GM18511 (cell line): ENCODE measurements at regions not wholly inside any gene's neighbourhood (a gene's known extent, or its start where the extent isn't known, plus 50 kb on each side); places are given as distances from the start of the nearest gene placed in this dataset.

Source experiments
- ATAC-seq: cut with Tn5 transposase; IDR thresholded peaks from one replicate; pipeline ENCODE4 v1.9.1; 2021; ENCODE audit warnings: mild to moderate bottlenecking, moderate library complexity; ENCODE audit not compliant: unreplicated experiment

DNA sequence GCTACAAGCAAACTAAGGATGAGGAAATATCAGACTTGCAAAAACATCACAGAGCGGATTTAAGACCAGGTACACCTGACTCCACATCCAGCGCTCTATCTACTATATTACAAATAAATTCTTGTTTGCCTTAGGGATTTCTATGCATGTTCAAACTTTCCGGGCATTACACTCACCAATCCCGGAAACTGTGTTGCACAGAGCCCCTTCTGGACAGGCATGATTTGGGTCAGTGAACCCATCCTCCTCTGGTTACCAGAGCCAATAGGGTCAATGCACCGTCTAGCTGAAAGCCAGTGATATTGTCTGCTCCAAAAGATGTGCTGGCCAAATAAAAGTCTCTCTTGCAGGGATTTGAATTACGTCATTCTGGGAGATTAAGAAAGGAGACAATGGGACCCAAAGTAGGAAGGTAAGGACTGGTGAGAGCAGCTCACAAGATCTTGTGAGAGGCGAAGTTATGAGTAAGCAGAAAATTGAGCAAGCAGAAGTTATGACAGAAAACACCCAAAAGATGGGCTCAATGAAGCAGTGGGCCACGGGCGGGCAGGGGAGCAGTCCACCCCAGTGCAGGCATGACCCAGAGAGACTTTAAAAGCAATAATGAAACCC, 155.8 kb upstream of the RAI14 start:
- ATAC-seq = no peak

DNA sequence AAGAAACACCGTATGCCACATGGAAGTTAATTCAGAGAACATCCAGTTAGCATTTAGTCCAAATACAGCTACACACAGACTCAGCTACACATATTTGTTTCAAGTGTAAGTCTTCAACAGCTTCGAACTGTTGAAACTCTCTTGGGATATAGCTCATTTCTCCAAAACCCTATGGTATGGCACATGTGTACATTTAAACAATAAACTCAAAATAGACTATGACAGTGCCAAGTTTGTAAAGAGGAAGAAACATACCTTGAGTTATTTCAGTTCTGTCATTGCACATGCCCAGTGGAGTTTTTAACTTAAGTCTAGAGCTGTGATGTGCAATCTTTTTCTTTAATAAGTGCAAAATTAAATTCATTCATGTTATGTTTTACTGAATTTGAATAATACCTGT, 155.1 kb upstream of the RAI14 start:
- no peak for ATAC-seq

DNA sequence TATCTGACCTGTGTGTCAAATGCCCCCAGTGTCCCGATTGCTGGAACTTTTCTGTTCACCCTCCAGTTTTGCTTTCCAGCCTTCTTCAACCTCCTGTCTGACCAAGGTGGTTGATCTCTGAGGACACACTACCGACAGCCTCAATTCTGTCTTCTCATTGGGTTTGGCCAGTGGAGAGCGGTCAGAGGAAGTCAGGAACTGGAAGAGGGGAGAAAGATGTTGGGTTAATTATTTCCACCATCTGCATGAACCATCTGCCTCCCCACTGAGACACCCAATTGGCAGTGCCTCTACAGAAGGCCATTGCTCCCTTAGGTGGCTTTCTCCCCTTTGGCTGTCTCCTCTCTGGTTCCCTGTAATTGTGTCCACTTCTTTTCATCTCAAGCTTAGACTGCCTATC, 154.3 kb upstream of the RAI14 start:
- no peak for ATAC-seq

DNA sequence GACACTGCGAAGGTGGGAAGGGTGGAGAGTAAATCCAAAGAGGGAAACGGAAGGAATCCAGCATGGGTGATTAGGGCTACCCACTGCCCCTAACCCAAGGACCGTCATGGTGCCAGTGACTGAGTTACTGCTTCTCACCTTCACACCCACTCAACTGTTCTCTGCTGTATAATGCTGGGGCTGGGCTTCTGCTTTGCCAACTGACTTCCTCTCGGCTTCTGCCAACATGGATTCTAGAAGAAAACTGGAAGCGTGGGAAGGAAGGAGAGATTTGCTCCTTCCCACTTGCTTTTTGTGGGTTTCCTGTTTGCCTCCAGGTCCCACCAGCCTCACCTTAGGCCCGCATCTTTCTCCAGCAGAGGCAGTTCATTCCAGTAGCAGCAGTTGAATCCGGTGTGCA, 153.5 kb upstream of the RAI14 start:
- no peak for ATAC-seq

DNA sequence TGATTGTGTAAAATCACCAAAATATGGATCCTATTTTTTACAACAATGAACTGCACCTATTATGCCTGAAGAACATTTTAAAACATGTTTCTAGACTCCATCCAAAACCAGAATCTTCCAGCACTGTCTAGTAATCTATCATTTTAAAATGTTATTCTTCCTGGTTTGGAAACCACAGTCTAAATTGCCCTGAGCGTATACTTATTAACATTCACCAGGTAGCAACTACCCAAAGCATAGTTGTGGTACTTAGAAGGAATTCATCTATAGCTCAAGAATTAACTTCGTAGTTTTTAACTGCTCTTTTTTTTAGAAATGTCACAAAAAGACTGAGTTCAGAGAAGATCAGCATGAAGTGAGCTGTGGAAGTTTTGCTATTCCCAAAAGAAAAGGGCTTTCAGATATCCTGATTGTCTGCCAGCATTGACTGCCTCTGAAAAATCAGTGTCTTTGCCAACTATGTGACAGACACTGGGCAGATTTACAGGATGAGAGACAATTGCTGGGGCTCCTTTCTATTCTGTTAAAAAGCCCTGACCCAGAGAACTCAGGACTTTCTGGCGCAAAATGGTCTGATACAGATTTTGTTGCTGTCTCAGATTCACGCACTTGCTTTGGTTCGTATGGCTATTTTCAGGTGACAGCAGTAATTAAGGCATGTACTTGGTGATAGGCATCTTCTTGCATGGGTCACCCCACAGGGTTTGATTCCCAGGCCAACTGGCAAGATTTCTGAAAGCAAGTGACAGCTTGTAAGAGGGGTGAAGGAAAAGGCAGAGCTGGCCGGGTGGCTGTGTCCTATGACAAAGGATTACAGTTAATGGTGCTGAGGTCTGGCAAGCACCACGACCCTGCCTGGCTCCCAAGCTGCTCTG, 152.5 kb upstream of the RAI14 start:
- no peak for ATAC-seq

DNA sequence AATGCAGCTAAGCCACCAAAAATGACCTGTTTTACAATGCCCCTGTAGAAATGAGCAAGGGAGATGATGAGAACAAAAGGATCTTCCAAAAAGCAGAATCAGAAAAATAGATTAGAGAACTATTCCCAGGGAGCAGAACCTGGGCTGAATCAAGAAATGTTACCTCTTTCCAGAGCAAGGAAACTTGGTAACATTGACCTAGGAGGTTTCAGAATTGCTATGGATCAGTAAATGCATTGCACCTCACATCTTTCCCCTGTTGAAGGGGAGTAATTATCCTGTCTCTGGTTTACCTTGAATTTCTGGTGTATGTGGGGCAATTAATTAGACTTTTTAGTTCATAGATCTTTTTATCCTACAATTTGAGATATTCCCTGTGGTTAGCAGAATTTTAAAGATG, 151.2 kb upstream of the RAI14 start:
- ATAC-seq = no peak

DNA sequence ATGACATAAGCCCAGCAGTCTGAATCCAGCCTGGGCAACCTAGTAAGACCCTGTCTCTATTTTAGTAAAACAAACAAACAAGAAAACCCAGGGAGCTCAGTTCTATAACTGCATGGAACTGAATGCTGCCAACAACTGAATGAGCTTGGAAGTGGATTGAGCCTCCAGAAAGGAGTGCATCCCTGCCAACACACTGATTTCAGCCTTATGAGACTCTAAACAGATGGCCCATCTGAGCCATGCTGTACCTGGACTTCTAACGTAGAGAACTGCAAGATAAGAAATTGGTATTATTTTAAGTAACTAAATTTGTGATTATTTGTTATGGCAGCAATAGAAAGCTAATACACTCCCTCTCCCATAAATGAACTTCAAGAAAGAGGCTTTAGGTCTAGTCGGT, 150.4 kb upstream of the RAI14 start:
- no peak for ATAC-seq

DNA sequence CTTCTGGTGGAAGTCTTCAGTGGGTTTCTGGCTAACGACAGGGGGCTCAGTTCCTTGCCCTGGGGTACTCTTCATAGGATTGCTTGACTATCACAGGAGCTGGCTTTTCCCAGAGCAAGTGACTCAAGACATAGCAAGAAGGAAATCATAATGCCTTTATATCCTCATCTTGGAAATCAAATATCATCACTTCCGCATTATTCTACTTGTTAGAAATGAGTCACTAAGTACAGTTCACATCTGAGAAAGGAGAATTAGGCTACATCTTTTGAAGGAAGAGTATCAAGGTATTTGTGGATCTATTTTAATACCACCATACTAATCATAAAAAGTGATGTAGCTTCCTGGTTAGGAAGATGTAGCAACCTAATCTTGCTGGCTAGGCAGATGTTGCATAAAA, 148.2 kb upstream of the RAI14 start:
- no peak for ATAC-seq

DNA sequence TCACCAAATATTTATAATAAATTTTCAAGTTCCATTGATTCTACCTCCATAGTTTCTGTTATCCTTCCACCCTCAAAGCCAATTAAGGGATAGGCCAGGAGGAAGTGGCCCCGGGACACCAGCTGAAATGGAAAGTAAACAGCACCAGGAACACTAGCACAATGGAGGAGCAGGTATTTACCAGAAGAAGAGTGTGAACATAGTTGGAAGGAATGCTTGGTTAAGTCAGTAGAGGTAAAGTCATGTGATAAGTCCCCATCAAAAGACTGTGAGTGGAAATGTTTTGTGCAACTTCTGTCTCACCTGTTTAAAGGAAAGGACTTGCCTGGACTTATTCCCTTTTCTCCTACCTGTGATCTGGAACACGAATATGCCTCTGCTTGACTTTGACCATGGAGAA, 146.7 kb upstream of the RAI14 start:
- no peak for ATAC-seq

DNA sequence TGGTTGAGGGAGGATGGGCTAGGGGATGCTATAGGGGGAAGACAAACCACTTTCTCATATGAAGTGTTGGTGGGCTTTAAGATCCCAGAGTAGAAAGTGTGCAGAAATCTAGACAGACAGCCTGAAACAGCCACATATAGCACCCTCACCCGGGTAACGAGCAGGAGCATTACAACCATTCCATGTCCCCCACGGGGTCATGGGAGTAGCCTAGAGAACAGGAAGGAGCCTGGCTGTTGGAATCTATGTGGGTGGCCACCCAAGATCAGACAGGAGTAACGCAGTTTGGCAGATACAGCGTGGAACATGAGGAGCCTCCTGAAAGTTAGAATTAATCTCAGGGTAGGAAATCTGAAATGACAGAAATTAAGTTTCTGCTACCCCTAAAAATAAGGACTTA, 146.1 kb upstream of the RAI14 start:
- no peak for ATAC-seq

DNA sequence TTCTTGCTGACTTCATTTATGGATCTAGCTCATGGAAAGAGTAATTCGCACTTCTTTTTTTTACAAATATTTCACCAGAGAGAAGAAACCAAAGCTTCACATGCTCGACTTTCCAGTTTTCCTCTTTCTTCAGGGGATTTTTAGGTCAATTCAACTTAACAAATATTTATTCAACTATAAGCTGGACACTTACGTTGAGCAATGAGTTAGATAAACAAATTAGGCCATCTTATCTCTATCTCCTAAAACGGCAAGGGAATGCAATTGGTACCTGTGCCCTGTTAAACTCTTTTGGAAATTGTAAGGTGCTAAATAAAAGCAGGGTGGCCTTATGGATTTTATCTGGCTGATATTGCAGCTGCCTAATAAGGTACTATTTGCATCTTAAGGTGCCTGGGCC, 145.1 kb upstream of the RAI14 start:
- no peak for ATAC-seq

DNA sequence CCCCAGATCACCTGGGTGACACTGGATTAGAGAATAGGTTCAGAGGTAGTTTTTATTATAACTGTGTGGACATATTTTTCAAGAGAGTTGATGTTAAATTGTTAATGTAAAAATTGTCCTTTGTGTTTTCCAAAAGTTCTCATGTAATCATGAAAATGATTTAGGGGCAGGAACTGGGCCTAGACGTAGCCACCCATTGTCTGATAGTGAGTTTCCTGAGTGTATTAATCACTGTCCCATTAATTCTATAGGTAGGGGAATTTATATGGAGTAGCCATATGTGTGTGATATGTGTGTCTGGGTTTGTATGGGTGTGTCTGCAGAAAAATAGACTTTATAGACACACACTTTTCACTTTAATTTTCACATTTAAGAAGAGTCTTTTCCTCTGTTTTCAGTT, 144.6 kb upstream of the RAI14 start:
- ATAC-seq = no peak

DNA sequence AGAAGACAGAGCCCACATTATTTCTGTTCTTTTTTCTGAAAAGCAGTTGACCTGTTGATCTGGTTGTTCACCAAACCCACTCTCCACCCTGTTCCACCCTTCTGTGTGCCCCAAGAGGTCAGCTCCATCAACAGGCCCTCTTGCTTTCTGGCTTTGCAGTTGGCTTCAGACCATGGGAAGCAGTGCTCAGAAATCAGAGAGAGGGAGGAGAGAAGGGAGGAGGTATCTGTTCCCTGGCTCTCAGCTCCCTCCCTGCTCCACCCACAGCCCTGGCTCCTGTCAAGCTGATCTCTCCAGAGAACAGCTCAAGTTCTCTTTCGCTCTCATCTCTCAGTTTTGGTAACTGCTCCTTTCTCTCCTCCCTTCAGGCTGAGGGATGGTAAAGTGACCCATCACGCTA, 144.2 kb upstream of the RAI14 start:
- ATAC-seq = no peak

DNA sequence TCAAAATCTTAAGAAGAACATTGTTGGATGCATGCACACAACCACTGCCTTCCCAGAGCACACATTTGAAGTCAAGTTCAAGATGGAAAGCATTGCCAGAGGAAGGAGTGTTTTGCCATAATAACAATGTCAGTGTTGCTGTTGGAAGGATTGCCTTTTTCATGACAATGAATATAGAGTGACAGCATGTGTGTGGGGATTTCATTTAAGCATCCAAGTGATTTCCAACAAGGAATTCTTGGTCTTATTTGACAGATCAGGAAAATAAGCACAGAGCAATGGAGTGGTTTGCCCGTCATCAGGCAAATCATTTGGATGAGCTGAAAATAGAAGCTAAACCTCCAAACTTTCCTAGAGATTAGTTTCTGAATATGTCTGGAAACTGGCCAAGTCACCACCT, 140.0 kb upstream of the RAI14 start:
- no peak for ATAC-seq

DNA sequence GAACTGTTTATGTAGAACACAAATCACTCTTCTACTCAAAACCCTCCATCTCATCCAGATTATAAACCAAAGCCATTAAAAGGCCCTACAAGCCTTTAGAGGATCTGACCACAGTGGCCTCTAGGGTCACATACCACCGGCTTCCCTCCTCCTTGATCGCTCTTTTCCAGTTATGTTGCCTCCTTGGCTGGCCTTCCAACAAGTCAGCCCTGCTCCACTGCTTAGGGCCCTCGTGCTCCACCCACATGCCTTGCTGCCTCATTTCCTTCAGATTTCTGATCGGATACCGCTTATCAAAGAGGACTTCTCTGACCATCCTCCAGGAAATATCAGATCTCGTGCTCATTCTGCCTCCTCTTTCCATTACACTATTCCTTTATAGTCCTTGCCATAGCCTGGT, 139.4 kb upstream of the RAI14 start:
- no peak for ATAC-seq

DNA sequence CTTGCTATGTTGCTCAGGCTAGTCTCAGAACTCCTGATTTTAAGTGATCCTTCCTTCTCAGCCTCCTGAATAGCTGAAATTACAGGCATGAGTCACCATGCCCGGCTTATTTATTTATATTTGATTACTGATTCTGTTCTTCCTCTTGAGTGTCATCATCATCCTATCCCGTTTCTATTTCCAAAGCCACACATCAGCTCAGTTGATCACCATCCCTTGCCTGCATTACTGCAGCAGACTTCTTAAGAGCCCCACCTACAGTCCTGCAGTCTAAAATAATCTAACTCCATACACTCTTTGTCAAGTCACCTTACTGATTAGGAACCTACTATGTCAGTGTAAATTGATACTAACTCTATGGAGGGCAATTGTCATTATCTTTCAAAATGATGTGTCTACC, 138.9 kb upstream of the RAI14 start:
- no peak for ATAC-seq

DNA sequence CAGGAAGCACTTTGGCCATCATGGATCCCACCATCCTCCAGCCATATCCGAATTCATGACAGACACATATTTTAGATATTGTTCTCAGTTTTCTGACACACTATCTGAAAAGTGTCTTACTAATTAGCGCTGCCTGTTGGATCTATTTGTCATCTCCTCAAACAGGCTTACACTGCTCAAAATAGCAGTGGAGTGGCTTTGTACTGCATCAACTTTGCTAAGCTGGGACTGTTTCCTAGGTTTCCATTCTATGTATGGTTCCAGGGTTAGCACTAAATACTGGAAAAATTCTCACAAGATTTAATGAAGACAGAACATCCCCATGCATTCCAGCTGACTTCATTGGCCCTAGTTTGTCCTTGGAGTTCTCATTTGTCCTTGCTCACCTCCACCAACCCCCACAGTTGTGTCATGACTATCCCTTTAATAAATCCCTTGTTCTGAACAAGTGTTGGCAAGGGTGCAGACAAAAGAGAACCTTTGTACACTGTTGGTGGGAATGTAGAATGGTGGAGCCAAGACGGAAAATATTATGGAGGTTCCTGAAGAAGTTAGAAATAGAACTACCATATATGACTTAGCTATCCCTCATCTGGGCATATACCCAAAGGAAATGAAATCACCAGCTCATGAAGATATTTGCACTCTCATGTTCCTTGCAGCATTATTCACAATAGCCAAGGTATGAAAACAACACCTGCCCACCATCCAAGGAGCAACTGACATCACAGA, 136.5 kb upstream of the RAI14 start:
- no peak for ATAC-seq

DNA sequence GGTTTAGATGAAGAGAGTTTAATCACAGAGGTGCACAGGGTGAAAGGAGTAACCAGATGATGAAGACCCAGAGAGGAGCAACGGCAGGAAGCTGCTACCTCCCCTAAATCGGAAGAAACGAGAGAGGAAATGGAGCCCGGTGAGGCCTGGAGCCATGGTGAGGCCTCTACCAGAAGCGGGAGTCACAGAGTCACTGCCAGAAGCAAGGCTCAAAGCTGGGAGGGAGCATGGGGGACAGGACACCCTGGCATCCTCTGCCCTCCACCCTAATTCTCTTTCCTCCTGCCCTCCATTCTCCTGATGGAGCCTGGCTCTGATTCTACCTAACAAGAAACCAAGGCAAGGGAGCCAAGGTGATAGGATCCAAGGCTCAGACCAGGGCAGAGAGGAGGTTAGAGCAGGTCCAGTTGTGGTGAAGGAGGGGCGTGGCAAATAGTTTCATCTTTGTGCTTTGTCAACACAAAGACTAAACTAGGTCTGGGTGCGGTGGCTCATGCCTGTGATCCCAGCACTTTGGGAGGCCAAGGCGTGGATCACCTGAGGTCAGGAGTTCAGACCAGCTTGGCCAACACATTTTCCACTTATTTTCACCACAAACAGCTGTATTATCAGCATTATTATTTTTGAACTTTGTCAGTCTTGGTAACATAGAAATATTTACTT, 134.4 kb upstream of the RAI14 start:
- no peak for ATAC-seq

DNA sequence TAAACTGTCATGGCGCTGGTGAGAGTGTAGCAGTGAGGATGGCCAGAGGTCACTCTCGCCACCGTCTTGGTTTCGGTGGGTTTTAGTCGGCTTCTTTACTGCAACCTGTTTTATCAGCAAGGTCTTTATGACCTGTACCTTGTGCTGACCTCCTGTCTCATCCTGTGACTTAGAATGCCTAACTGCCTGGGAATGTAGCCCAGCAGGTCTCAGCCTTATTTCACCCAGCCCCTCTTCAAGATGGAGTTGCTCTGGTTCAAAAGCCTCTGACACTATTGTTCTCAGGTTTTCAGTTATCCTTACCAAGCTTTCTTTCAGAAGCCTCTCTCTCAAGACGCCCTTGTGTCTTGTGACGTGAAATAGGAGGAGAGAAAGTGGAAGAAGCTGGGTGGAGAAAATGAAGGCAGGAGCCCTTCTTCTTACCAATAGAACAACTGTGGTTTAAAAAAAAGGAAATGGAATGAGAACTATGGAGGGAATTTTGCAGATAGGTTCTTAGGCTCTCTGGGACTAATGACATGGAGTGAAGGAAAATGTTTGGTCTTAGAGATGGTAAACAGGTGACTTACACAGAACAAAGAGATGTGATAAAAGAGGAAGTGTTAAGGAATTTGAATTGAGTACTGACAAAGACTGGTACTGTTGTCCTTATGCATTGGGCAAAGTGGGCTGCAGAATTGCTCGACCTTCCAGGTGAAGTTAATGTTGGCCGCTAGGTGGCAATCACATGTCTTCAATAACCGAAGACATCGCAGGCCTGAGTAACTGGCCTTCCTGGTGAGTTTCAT, 133.3 kb upstream of the RAI14 start:
- peak; percentile 96 for ATAC-seq

DNA sequence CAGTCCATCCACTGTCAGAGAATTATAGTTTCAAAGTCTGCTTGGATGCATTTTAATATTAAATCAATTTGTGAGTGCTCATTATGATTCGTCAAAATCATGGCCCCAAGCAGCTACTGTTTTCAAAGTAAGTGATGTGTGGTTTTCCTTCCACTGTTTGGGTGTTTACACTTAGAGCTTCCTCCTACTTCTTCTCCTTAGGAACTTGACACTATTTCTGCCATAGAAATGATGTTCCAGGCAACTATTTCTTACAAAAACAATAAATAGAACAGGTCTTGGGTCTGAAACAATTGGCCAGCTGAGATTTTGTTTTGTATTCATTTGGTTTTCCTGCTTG, 132.8 kb upstream of the RAI14 start:
- ATAC-seq = peak; percentile 28

DNA sequence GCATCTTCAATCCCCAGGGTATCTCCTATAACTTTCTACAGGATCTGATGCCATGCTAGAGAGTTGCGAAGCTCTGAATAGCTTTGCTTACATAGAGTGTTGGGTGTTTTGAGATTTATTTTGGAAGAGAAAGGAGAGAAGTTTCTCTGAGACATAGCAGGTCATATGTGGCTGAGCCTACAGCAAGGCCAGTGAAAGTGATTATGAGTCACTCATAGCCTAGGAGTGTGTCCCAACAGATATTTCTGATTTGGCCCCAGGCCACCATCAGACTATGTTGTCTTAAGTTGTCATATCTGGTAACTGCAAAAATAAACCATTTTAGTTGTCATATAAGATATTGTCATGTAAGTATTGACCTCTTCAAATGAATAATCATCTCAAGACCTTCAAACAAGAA, 132.0 kb upstream of the RAI14 start:
- ATAC-seq = no peak
